Thoracic aorta (tissue), 2 donors: ENCODE measurements at regions not wholly inside any gene's neighbourhood (a gene's known extent, or its start where the extent isn't known, plus 50 kb on each side); places are given as distances from the start of the nearest gene placed in this dataset.

ENCODE experiments used
- ATAC-seq: fragments of 150-250 bp; one replicate; pipeline ENCODE4 v1.8.0; 2017; ENCODE audit warnings: low read depth; ENCODE audit not compliant: insufficient number of reproducible peaks, low FRiP score
- DNase-seq: peaks from one replicate; pipeline ENCODE4 v3.0.0-alpha.2; 2020; ENCODE audit warnings: low spot score
- H3K27ac ChIP-seq, 2 donors: fragments of 200-600 bp; sonication (generic); 1 replicate in 1 of 2; 2 replicates in 1 of 2; pipeline ENCODE4 v1.5.1; 2016; ENCODE audit warnings: mild to moderate bottlenecking in 2 of 2, moderate library complexity in 2 of 2
- H3K27me3 ChIP-seq: fragments of 200-600 bp; sonication (generic); replicated peaks from 2 replicates; pipeline ENCODE4 v1.6.0; 2016; ENCODE audit warnings: mild to moderate bottlenecking; ENCODE audit not compliant: insufficient read depth
- H3K36me3 ChIP-seq: fragments of 200-600 bp; sonication (generic); one replicate; pipeline ENCODE4 v1.5.1; 2016
- H3K4me1 ChIP-seq, 2 donors: fragments of 200-600 bp; sonication (generic); 1 replicate in 1 of 2; 2 replicates in 1 of 2; pipeline versions ENCODE4 v1.5.1 to v1.6.0; 2016; ENCODE audit warnings: low read depth in 2 of 2, mild to moderate bottlenecking in 1 of 2; ENCODE audit not compliant: control insufficient read depth in 1 of 2
- H3K4me3 ChIP-seq: fragments of 200-600 bp; sonication (generic); 2 replicates; pipeline ENCODE4 v1.5.1; 2016; ENCODE audit warnings: mild to moderate bottlenecking
- H3K9me3 ChIP-seq: fragments of 200-600 bp; sonication (generic); 2 replicates; pipeline ENCODE4 v1.5.1; 2016
- TF ChIP-seq, protein P1 (sequence below): fragments of 200-600 bp; sonication (generic); IDR thresholded peaks from one replicate; pipeline ENCODE4 v1.5.1; 2019; ENCODE audit warnings: antibody characterized with exemption

DNA sequence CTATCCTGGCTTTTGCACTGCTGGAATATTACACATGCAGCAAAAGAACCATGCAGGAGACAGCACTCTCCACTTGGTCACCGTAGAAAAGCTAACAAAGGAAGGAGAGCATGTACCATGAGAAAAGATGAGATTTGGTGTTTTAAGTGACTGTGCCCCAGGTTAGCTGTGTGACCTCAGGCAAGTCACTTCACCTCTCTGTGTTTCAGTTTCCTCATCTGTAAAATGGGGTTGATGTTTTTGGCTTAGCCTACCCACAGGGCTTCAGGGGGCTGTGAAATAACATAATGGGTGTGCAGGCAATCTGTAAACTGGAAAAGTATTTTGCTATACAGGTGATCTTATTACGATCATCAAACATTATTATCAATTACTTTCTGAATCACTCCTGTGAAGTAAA lies 69.3 kb upstream of the SLC6A11 start:
- H3K4me3 ChIP-seq: no peak overlapping the region
- H3K9me3 ChIP-seq: no peaks in the 10 kb centered on the region
- TF ChIP-seq, protein P1, sequence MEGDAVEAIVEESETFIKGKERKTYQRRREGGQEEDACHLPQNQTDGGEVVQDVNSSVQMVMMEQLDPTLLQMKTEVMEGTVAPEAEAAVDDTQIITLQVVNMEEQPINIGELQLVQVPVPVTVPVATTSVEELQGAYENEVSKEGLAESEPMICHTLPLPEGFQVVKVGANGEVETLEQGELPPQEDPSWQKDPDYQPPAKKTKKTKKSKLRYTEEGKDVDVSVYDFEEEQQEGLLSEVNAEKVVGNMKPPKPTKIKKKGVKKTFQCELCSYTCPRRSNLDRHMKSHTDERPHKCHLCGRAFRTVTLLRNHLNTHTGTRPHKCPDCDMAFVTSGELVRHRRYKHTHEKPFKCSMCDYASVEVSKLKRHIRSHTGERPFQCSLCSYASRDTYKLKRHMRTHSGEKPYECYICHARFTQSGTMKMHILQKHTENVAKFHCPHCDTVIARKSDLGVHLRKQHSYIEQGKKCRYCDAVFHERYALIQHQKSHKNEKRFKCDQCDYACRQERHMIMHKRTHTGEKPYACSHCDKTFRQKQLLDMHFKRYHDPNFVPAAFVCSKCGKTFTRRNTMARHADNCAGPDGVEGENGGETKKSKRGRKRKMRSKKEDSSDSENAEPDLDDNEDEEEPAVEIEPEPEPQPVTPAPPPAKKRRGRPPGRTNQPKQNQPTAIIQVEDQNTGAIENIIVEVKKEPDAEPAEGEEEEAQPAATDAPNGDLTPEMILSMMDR: no peak
- H3K36me3 ChIP-seq: no peaks in the 10 kb centered on the region
- DNase-seq (no peak), ATAC-seq (no peak)
- no peaks in the 10 kb centered on the region for H3K27me3 ChIP-seq
- H3K4me1 ChIP-seq: no peaks in the 10 kb centered on the region
- no peak overlapping the region for H3K27ac ChIP-seq

DNA sequence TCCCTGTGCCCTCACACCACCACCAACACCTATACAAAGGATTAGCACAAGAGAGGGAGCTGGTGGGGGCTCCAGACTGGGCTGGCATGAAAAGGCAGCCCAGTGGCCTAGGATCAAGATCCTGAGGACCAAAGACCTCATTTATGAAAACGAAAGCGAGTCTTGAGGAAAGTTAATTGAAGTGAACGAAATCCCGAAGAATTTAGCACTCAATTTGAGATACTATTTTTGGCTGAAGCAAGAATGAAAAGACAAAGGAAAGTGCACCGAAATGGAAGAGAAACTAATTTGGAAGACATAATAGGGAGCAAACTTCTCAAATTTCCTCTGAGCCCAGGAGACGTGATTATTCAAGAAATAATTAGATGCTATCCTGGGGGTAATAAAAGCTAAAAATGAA lies 68.7 kb upstream of the SLC6A11 start:
- H3K9me3 ChIP-seq: no peaks in the 10 kb centered on the region
- no peaks in the 10 kb centered on the region for H3K27me3 ChIP-seq
- H3K36me3 ChIP-seq: no peaks in the 10 kb centered on the region
- ATAC-seq (no peak), DNase-seq (no peak)
- no peak overlapping the region for H3K27ac ChIP-seq
- no peak overlapping the region for H3K4me3 ChIP-seq
- H3K4me1 ChIP-seq: no peaks in the 10 kb centered on the region
- TF ChIP-seq, protein P1: no peak

DNA sequence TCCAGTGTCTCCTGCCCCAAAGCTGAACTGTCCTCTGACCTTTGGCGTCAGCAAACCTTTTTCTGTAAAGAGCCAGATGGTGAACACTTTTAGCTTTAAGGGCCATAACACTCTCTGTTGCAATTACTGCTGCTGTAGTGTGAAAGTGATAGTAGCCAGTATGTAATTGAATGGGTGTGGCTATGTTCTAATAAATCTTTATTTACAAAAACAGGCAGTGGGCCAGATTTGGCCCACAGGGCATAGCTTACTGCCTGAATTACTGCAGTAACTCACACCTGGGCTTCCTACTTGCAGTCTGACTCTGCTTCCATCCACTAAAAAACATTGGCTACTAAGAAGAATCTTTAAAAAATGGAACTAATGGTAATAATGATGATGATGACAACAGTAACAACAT lies 68.0 kb upstream of the SLC6A11 start:
- Histone ChIP-seq H3K27me3 (no peaks in the 10 kb centered on the region), H3K27ac (no peak overlapping the region), H3K9me3 (no peaks in the 10 kb centered on the region), H3K4me1 (no peaks in the 10 kb centered on the region), H3K36me3 (no peaks in the 10 kb centered on the region), H3K4me3 (no peak overlapping the region)
- ATAC-seq (no peak), DNase-seq (no peak)
- TF ChIP-seq, protein P1: no peak

DNA sequence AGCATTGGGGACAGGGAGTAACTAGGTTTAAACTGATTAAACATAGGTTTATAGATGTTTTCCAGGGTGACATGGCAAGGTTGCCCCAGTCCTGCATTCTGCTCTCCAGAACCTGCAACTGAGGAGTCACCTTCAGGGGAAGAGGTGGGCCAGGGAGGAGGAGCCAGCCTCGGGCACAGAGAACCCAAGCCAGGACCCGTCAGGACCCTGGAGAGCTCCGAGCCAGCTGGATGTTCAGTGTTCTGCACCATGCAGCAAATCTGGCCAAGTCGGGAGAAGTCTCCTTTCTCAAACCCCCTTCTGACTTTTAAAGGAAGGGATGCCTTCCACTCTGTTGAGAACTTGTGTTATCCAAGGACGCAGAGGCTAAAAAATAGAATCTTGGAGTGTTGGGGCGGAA lies 62.1 kb upstream of the SLC6A11 start:
- ATAC-seq (no peak), DNase-seq (no peak)
- no peaks in the 10 kb centered on the region for H3K27me3 ChIP-seq
- no peaks in the 10 kb centered on the region for H3K36me3 ChIP-seq
- no peaks in the 10 kb centered on the region for H3K4me1 ChIP-seq
- TF ChIP-seq, protein P1: no peak
- no peaks in the 10 kb centered on the region for H3K9me3 ChIP-seq
- H3K27ac ChIP-seq: no peak overlapping the region
- no peak overlapping the region for H3K4me3 ChIP-seq

DNA sequence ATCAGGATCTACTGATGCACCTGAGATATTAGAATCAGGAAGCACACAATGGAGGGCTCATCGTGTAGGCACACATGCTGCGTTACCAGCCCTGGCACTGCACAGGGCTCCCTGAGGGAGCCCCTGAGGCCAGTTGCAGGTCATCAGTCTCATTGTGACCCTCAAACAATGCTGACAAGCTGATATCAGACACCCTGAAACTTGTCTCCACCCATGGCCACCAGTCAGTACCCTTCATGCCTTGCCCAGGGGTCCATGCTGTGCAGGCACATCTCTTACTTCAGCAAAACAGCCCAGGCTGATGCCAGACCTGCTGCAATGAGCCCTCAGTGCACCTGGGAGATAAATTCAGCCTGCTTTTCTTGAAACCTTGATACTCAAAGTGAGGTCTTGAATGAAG lies 59.5 kb upstream of the SLC6A11 start:
- H3K9me3 ChIP-seq: no peaks in the 10 kb centered on the region
- no peak overlapping the region for H3K4me3 ChIP-seq
- H3K27me3 ChIP-seq: no peaks in the 10 kb centered on the region
- no peaks in the 10 kb centered on the region for H3K4me1 ChIP-seq
- TF ChIP-seq, protein P1: no peak
- H3K27ac ChIP-seq: no peak overlapping the region
- DNase-seq: no peak
- H3K36me3 ChIP-seq: no peaks in the 10 kb centered on the region
- ATAC-seq: no peak
